ENCODE measurements at regions not wholly inside any gene's neighbourhood (a gene's known extent, or its start where the extent isn't known, plus 50 kb on each side); places are given as distances from the start of the nearest gene placed in this dataset.

DNA sequence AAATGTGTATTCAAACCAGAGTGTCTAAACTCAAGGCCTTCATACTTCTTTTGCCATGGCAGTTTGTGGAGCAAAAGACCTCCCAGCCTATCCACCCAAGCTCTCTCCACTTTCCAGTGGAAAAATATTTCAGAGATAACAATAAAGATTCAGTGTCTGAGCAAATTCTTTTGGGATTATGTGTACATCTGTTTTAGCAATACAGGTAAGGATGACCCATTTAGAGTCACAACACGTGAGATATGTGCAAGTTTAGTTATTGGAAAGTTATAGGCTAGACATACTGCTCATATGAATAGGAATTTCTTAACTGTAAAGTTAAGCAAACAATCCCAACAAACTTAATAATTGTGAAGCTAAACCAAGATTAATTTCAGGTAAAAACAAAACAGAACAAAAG, 174.5 kb upstream of the LRIG1 start:
- TF ChIP-seq CTCF (IDR thresholded peaks at IDR 0.05; ENCODE audit: low read depth, low read length, missing input control): no peak
- TF ChIP-seq GABPA (IDR thresholded peaks at IDR 0.05 in 1 of 2, conservative IDR thresholded peaks at IDR 0.05 in 1 of 2): no peak
- TF ChIP-seq, protein P1, sequence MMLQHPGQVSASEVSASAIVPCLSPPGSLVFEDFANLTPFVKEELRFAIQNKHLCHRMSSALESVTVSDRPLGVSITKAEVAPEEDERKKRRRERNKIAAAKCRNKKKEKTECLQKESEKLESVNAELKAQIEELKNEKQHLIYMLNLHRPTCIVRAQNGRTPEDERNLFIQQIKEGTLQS (IDR thresholded peaks at IDR 0.05): no peak
- TF ChIP-seq EGR1 (IDR thresholded peaks at IDR 0.05; ENCODE audit: low read depth in 2 of 2): no peak
- TF ChIP-seq, protein P2, sequence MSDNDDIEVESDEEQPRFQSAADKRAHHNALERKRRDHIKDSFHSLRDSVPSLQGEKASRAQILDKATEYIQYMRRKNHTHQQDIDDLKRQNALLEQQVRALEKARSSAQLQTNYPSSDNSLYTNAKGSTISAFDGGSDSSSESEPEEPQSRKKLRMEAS (IDR thresholded peaks at IDR 0.05): no peak
- no peak for TF ChIP-seq RAD21 (IDR thresholded peaks at IDR 0.05)
- TF ChIP-seq TAF1 (conservative IDR thresholded peaks at IDR 0.05): no peak
- TF ChIP-seq HNF4G (IDR thresholded peaks at IDR 0.05): no peak
- TF ChIP-seq, protein P3, sequence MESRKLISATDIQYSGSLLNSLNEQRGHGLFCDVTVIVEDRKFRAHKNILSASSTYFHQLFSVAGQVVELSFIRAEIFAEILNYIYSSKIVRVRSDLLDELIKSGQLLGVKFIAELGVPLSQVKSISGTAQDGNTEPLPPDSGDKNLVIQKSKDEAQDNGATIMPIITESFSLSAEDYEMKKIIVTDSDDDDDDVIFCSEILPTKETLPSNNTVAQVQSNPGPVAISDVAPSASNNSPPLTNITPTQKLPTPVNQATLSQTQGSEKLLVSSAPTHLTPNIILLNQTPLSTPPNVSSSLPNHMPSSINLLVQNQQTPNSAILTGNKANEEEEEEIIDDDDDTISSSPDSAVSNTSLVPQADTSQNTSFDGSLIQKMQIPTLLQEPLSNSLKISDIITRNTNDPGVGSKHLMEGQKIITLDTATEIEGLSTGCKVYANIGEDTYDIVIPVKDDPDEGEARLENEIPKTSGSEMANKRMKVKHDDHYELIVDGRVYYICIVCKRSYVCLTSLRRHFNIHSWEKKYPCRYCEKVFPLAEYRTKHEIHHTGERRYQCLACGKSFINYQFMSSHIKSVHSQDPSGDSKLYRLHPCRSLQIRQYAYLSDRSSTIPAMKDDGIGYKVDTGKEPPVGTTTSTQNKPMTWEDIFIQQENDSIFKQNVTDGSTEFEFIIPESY (IDR thresholded peaks at IDR 0.05): no peak
- TF ChIP-seq, protein P4, sequence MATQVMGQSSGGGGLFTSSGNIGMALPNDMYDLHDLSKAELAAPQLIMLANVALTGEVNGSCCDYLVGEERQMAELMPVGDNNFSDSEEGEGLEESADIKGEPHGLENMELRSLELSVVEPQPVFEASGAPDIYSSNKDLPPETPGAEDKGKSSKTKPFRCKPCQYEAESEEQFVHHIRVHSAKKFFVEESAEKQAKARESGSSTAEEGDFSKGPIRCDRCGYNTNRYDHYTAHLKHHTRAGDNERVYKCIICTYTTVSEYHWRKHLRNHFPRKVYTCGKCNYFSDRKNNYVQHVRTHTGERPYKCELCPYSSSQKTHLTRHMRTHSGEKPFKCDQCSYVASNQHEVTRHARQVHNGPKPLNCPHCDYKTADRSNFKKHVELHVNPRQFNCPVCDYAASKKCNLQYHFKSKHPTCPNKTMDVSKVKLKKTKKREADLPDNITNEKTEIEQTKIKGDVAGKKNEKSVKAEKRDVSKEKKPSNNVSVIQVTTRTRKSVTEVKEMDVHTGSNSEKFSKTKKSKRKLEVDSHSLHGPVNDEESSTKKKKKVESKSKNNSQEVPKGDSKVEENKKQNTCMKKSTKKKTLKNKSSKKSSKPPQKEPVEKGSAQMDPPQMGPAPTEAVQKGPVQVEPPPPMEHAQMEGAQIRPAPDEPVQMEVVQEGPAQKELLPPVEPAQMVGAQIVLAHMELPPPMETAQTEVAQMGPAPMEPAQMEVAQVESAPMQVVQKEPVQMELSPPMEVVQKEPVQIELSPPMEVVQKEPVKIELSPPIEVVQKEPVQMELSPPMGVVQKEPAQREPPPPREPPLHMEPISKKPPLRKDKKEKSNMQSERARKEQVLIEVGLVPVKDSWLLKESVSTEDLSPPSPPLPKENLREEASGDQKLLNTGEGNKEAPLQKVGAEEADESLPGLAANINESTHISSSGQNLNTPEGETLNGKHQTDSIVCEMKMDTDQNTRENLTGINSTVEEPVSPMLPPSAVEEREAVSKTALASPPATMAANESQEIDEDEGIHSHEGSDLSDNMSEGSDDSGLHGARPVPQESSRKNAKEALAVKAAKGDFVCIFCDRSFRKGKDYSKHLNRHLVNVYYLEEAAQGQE (IDR thresholded peaks at IDR 0.05): no peak
- no peak for TF ChIP-seq RXRA (IDR thresholded peaks at IDR 0.05)
- no peak for TF ChIP-seq NR2F2 (IDR thresholded peaks at IDR 0.05)

All from liver (tissue), 3 donors.